ENCODE measurements at regions not wholly inside any gene's neighbourhood (a gene's known extent, or its start where the extent isn't known, plus 50 kb on each side); places are given as distances from the start of the nearest gene placed in this dataset.

DNA sequence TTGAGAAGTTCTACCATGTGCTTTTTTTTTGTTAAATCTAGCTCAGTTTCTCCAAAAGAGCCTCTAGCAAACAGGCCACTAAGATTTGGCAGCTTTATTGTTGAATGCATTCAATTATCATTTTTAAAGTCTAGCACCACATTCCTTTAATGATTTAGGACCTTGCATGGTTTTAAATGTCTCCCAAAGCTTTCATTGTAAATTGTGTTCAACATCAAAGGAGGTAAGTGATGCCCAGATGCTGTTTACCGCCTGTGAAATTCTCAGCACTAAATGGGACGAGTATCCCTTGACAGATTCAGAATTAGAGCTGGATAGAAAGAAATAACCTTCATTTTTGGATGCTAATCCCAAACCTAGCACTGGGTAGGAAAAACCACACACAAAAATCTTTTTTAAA lies 112.1 kb upstream of the FAM204A start:
- ATAC-seq: no peak
- POLR2A ChIA-PET: no interaction called here
- Histone ChIP-seq H3K4me1 (ENCODE audit: insufficient read depth, low read length) (no peaks in the 10 kb centered on the region), H4K20me1 (ENCODE audit: insufficient read depth, low read length) (no peaks in the 10 kb centered on the region), H3K9me3 (ENCODE audit: low read length) (peaks cover 5% of the 10 kb centered on the region), H3K36me3 (replicated peaks in 1 of 2; ENCODE audit: control insufficient read depth in 1 of 2, insufficient read depth in 2 of 2, low read length in 2 of 2) (no peaks in the 10 kb centered on the region), H3K9ac (ENCODE audit: insufficient read depth, low read depth, low read length) (no peak overlapping the region), H3K27me3 (ENCODE audit: control insufficient read depth in 1 of 2, insufficient read depth in 2 of 2, low read length in 2 of 2) (peaks cover 0 to 11% of the 10 kb centered on the region in 2 experiments; a peak in 2 of 5 replicates), H3K27ac (ENCODE audit: extremely low read length, insufficient read depth, low read length) (no peak overlapping the region), H3K4me3 (replicated peaks in 1 of 3; ENCODE audit: insufficient read depth in 1 of 3, low read depth in 2 of 3, low read length in 3 of 3) (no peak overlapping the region), H3K79me2 (ENCODE audit: insufficient read depth, low read length) (no peaks in the 10 kb centered on the region), H2AFZ (ENCODE audit: low read length) (no peak overlapping the region), H3K4me2 (ENCODE audit: low read depth, low read length) (no peak overlapping the region)
- in situ Hi-C loops (cut with HindIII; ENCODE audit: extremely low pct_ligation_motif_present, low pct_unique_long_range_greater_than_20kb) (no loop called here), intact Hi-C loops (cut with micrococcal nuclease; ENCODE audit: unreplicated experiment) (no loop called here)
- DNase-seq (ENCODE audit: low spot score): no peak
- CTCF ChIA-PET (ENCODE audit: low intra/inter-chr PET ratio, low total read pairs): no interaction called here
- no TSS peak for BruUV-seq (replicated peaks)
- WGBS (ENCODE audit: low lambda C conversion rate): 0% methylated on average over 2 of the region's 2 CpGs
- no peak for FAIRE-seq
- TF ChIP-seq, protein P1, sequence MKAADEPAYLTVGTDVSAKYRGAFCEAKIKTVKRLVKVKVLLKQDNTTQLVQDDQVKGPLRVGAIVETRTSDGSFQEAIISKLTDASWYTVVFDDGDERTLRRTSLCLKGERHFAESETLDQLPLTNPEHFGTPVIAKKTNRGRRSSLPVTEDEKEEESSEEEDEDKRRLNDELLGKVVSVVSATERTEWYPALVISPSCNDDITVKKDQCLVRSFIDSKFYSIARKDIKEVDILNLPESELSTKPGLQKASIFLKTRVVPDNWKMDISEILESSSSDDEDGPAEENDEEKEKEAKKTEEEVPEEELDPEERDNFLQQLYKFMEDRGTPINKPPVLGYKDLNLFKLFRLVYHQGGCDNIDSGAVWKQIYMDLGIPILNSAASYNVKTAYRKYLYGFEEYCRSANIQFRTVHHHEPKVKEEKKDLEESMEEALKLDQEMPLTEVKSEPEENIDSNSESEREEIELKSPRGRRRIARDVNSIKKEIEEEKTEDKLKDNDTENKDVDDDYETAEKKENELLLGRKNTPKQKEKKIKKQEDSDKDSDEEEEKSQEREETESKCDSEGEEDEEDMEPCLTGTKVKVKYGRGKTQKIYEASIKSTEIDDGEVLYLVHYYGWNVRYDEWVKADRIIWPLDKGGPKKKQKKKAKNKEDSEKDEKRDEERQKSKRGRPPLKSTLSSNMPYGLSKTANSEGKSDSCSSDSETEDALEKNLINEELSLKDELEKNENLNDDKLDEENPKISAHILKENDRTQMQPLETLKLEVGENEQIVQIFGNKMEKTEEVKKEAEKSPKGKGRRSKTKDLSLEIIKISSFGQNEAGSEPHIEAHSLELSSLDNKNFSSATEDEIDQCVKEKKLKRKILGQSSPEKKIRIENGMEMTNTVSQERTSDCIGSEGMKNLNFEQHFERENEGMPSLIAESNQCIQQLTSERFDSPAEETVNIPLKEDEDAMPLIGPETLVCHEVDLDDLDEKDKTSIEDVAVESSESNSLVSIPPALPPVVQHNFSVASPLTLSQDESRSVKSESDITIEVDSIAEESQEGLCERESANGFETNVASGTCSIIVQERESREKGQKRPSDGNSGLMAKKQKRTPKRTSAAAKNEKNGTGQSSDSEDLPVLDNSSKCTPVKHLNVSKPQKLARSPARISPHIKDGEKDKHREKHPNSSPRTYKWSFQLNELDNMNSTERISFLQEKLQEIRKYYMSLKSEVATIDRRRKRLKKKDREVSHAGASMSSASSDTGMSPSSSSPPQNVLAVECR (CRISPR knock-in tag; IDR thresholded peaks at IDR 0.05; ENCODE audit: borderline replicate concordance): no peak
- no peak for TF ChIP-seq ZNF282 (IDR thresholded peaks at IDR 0.05; ENCODE audit: partially characterized antibody)
- TF ChIP-seq REST (IDR thresholded peaks at IDR 0.05; ENCODE audit: borderline replicate concordance in 1 of 2, low read depth in 1 of 2, low read length in 2 of 2): no peak
- no peak for TF ChIP-seq ZNF142 (CRISPR knock-in tag; IDR thresholded peaks at IDR 0.05)
- no peak for TF ChIP-seq ATRX (CRISPR knock-in tag; IDR thresholded peaks at IDR 0.05; ENCODE audit: borderline replicate concordance)
- no peak for TF ChIP-seq SIX4 (CRISPR knock-in tag; IDR thresholded peaks at IDR 0.05)
- TF ChIP-seq NFKBIZ (CRISPR knock-in tag; IDR thresholded peaks at IDR 0.05): no peak
- TF ChIP-seq NCOA1 (CRISPR knock-in tag; IDR thresholded peaks at IDR 0.05): no peak
- TF ChIP-seq, protein P2, sequence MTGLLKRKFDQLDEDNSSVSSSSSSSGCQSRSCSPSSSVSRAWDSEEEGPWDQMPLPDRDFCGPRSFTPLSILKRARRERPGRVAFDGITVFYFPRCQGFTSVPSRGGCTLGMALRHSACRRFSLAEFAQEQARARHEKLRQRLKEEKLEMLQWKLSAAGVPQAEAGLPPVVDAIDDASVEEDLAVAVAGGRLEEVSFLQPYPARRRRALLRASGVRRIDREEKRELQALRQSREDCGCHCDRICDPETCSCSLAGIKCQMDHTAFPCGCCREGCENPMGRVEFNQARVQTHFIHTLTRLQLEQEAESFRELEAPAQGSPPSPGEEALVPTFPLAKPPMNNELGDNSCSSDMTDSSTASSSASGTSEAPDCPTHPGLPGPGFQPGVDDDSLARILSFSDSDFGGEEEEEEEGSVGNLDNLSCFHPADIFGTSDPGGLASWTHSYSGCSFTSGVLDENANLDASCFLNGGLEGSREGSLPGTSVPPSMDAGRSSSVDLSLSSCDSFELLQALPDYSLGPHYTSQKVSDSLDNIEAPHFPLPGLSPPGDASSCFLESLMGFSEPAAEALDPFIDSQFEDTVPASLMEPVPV (CRISPR knock-in tag; IDR thresholded peaks at IDR 0.05): no peak
